ENCODE measurements at regions not wholly inside any gene's neighbourhood (a gene's known extent, or its start where the extent isn't known, plus 50 kb on each side); places are given as distances from the start of the nearest gene placed in this dataset.

- no peak for TF ChIP-seq EZH2 (IDR thresholded peaks at IDR 0.05)
- no peak for TF ChIP-seq POLR2AphosphoS5 (IDR thresholded peaks at IDR 0.05; ENCODE audit: borderline replicate concordance, low read depth, low read length)
Observed at GRCh38 chr13:89950225-89950624, 1397.3 kb upstream of the MIR17HG start.
